ENCODE measurements at regions not wholly inside any gene's neighbourhood (a gene's known extent, or its start where the extent isn't known, plus 50 kb on each side); places are given as distances from the start of the nearest gene placed in this dataset.

DNA sequence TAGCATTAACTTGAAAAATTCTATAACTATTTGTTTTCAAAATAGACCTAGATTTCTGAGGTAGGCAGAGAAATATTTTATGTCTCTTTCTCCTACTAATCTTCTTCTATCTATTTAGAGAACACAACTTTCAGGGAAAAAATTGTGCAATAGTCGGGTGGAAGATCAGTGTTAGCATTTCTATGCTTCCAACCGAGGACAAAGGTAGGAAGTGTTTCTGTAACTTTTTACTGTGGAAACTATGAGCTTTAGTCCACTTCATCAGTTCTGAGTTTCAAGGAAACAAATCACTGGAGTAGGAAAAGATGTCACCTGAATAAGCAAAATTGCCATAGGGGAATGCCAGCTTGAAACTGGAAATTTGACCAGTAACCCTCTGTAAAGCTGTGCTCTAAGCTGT lies 207.7 kb upstream of the CTAGE1 start:
- DNase-seq: no peak

DNA sequence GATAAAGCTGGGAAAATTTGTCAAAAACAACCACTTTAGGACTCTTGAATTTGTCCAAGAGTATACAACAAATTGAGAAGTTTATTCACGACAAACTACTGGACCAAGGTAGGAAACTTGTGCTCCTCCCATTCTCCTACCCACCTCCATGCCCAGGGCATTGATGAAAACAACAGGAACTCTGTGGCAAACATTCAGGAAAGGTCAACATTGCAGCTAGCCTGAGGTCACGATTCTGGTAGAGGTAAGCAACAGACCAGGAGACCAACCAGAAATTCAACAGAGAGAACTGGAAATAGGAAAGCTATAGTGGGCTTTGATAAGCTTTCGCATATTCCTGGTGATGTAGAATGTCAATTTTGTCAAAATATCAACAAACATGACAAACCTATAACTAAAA lies 209.1 kb upstream of the CTAGE1 start:
- DNase-seq: no peak

DNA sequence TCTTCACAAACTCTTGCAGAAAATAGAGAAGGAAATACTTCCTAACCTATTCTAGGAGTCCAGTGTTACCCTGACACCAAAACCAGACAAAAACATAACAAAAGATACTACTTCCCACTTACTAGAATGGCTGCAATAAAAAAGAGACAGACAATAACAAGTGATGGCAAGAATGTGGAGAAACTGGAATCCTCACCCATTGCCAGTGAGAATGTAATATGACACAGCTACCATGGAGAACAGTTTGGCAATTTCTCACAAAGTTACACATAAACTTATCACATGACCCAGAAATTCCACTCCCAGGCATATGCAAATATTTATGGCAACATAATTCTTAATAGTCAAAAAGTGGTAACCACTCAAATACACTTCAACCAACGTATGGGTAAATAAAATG lies 209.8 kb upstream of the CTAGE1 start:
- DNase-seq: no peak

DNA sequence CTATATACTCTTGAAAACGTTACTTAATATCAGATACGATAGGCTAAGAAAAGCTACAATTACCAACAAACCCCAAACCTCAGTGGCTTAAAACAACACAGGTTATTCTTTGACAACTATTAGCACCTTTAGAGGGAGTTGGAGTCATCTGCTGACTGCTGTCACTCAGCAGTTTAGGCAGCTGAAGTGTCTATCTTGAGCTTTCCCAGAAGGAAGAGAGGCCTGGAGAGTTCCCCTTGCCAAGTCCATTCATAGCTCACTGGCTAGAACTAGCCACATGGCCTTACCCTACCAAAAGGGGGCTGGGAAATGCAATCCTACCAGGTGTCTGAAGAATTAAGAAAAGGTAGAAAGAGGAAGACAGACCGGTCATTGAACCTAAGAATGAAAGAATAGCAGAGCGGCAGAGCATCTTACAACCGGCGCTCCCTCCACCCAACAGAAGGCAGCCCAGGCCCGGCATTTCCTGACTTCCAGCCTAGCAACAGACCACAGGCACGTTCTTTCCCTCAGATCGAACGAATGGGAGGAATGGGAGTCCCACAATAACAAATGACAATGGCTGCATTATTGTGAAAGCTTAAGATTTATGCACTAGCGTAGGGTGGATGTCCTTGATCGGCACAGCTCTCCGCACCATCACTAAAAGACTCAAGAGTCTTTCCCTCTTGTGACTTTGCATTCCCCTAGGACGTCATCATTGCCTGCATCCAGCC lies 211.2 kb upstream of the CTAGE1 start:
- DNase-seq: no peak

DNA sequence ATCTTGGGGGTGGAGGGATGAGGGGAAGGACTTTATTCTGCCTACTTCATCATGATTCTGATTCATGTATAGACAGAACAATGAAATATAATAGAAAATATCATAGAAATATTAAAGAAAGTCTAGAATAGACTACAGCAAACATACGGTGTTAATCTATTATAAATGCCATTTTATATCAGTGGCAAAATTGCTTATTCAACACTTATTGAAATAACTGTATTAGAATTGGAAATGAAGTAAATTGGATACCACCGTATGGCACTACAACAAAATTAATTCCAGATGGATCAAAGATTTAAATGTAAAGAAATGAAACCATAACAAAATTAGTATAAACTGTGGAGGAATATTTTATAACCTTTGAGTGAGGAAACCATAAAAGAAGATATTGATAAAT lies 213.3 kb upstream of the CTAGE1 start:
- no peak for DNase-seq

DNA sequence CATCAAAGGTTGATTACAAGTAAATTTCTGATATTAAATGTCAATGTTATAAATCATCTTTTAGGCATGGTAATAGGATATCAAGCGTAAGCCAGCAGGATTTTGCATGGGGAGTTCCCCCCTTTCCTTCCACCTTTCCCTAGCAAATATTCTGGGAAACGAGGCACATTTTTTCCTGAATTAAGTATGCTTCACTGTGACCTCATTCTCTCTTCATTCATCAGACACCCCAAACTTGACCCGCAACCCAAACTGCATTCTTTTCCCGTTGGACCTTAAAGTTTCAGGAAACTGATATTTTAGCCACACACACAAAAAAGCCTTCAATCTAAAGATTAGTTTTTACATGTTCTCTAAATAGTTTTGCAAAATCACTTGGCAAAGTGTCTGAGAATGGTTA lies 214.5 kb upstream of the CTAGE1 start:
- no peak for DNase-seq

DNA sequence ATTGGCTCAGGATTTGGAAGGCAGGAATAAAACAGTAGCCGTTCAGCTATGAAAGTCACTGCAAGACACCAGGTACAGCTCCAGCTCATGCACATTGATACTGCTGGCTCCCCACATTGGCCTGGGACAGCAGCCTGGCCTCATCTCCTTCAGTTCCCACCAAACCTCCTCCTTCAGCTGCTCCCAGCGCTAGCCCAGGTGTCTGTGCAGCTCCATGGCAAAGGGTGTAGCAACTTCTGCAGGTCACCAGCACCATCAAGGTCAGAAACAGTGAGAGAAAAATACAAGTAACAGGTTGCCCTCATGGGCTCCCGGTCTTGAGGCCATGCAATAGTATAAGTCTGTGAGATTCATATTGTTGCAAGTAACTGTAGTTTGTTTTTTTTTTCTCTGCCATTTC lies 216.7 kb upstream of the CTAGE1 start:
- DNase-seq: no peak

DNA sequence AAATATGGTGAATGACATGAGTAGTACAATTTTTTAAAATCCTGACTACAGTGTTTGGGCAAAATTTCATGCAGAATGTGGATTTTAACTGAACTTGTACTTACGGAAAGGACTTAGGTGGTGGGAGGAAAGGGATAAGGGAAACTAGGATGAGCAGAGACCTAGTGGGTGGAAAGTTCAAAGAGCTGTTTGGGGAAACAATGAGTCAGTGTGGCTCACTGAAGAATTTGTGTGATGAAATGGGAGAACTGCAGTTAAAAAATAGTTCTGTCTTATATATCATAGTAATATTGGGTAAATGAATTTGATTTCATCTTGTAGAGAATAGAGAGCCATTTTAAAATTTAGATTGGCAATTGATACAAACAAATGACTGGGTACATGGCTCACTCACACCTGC lies 220.1 kb upstream of the CTAGE1 start:
- no peak for DNase-seq

DNA sequence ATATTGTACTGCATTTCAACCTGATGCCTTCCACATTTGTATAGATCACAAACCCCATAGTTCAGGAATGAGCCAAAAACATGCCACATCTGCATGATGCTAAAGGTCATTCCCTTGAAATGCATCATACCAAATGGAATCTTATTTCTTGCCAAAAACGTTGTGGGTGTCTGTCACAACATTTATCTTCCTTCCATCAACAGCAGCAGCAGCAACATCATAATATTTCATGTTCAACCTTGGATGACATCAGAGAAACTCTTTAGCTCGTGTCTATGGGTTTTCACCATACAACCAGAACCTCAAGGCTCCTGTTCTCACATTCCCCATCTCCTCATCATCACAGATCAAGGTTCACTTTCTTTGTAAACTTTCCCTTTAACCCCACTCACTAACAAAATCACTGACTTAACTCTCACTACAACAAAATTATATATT lies 221.3 kb upstream of the CTAGE1 start:
- no peak for DNase-seq

DNA sequence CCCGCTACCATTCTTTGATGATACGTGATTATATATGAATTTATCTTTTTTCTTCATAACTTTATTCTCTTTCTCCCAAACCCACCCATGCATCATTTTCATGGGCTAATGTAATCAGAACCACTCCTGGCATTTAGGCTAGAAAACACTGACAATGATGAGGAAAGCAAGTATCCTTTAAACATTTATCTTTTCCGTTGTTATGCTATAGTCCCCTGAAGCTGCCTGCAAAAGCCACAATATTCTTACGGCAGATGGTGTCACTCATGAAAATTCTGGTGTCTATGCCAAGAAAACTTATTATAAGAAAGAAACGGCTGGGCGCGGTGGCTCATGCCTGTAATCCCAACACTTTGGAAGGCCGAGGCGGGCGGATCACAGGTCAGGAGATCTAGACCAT lies 221.8 kb upstream of the CTAGE1 start:
- DNase-seq: no peak

DNA sequence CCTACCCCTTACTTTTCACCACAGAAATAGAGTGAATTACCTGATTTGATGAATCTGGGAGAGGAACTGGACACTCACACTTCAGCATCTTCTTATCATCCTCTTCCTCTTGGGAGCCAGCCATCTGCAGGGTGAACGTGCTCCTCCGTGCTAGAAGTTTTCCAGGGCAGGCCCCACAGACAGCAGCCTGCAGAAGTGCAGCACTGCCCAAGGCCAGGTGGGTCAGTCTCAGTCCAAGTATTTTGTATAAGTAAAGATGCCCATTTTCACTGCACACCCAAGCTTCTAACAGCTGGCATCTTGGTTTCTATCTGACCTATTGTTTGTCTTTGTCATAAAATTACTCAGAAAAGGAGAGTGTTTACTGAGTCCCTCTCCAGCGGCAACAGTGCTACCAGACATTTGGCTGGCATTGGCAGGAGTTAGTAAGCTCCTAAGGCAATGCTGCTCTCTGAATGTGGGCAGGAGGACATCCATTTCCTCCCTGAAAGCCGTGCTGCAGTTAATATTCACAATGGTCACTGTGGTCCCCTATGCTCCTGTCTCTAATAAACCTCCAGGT lies 222.6 kb upstream of the CTAGE1 start:
- no peak for DNase-seq

DNA sequence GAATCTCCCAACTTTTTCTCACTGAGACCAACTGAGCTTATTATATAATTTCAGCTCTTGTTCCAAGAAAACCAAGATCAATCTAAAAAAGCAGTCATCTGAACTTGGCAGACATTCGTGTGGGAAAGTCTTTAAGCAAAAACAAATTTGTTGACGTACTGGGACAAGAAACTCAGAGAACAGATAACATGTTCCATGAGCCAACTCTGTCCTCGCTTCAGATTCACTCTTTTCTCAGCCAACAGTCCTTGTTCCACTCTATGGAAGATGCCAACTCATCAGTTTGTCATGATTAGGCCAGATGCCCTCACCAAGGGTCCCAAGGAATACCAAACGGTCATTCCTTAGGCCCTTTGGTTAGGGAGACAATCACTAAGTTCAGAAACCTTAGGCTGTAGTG lies 224.2 kb upstream of the CTAGE1 start:
- no peak for DNase-seq

DNA sequence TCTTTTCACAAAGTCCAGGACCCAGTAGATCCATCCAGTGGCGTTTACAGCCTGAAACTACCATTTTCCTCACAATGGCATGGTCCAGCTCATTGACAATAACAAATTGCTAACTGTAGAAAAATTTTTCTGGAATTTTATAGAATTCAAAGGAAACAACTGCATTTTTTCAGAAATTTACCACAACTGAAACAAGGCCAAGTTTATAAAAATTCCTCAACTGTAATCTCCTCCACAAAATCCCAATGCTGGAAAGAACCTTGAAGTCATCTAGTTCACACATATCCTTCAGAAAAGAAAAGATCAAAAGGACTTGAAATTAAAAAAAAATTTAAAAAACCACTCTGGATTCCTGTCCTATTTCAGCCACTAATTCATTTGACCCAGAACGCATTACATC lies 226.0 kb upstream of the CTAGE1 start:
- DNase-seq: no peak

DNA sequence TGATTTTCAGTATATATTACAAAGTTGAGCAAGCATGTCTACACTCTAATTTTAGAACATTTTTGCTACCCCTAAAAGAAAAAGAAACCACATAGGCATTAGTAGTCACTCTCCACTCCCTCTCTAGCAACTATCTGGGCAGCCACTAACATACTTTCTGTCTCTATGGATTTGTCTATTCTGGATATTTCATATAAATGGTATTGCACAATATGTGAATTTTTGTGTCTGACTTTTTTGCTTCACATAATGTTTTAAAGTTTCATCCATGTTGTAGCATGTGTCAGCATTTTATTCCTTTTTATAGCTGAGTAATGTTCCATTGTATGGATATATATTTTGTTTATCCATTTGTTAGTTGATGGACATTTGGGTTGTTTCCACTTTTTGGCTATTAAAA lies 232.5 kb upstream of the CTAGE1 start:
- no peak for DNase-seq

DNA sequence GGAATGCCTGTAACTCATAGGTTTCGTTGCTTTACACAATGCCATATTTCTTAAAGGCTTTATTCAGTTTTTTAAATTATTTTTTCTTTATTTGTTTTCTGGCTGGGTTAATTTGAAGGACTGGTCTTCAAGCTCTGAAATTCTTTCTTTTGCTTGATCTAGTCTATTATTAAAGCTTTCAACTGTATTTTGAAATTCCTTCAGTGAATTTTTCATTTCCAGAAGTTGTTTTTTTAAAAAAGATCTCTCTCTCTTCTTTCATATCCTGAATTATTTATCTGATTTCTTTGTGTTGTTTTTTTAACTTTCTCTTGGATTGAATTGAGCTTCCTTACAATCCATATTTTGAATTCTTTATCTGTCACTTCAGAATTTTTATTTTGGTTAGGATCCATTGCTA lies 239.9 kb upstream of the CTAGE1 start:
- no peak for DNase-seq

DNA sequence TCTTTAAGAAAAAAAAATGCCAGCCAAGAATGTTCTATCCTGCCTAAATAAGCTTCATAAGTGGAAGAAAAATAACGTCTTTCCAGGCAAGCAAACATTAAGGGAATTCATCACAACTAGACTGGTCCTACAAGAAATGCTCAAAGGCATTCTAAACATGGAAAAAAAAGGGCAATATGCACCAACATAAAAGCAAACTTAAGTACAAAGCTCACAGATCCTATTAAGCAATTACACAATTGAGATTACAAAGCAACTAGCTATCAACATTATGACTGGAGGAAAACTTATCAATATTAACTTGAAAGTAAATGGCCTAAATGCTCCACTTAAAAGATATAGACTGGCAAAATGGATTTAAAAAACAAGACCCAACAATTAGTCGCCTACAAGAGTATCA lies 240.6 kb upstream of the CTAGE1 start:
- no peak for DNase-seq

DNA sequence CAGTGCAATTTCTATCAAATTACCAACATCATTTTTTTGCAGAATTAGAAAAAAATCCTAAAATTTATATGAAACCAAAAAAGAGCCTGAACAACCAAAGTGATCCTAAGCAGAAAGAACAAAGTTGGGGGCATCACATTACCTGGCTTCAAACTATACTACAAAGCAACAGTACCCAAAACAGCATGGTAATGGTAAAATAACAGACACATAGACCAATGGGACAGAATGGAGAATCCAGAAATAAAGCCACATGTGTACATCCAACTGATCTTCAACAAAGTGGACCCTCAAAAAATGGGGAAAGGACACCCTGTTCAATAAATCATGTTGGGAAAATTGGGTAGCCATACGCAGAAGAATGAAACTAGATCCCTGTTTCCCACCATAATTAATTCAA lies 245.7 kb upstream of the CTAGE1 start:
- DNase-seq: no peak

DNA sequence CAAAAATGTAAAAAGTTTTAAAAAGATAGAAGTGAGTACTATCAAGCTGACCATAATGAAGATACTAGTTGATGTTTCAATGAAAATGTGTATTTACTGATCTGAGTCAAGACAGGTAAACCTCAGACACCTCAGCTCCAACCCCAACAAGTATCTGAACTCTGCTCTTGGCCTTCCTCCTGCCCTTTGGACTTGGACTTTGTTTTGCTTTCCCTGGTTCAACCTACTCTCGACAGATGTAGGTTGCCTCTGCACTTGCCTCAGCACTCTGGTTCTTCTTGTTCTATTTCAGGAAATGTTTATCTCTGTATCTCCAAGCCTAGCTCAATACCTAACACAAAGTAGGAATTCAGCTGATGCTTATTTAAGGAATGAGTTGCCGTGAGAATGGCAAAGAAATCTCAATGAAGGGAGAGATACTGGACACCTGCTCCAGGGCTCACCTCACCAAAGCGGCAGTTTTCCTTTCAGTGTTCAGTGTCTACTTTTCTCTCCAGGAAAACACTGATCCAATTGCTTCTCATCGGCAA lies 248.8 kb upstream of the CTAGE1 start:
- no peak for DNase-seq

DNA sequence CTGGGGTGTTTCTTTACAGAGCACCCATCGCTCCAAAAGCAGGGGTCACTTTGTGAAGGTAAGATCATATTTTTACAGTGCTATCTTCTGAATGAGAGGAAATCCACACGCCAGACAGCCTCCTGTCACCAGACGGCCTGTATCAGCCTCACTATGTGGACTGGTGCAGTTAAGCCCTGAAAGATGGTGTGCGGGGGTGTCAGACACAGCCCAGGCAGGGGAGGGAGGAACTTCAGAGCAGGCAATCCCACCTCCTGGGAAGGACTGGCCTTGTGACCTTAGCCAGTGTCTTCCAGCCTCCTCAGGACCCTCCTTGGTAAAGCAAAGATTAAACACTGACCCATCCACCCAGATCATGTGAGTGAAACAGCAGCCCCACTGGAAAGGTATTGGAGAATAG lies 249.4 kb upstream of the CTAGE1 start:
- DNase-seq: no peak

DNA sequence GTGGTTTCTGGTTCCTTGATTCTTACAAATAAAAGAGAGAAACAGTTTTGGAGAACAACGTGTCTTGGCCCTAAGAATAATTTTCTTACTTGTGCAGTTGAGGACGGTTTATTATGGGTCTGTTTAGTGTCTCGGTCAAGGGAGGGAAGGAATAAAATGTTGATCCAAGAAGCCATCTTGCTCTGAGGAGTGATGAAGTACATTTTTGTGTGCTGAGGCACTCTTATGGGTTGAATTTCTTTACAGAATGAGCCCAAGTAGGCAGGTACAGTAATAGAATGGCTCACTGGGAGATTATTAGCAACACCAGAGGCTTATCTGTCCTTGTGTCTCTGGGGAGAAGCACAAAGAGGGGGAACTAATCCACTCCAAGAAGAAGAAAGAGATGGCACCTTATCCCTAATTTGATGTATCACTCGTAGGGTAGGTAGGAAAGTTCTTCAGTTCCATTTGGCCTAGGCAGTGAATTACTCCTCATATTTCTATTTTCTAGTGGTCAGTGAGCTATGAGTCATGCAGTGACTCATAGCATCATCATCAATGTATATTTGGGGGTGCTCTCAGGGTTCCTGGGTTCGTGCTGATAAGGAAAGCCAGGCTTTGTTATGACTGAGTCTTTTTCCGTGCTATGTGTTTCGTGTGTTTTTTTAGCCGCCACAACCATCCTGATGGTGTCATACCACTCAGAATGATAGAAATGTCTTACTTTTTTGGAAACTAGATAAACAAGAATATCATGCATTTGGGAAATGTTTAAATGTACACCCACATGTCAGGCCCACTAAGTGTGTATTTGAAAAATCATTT lies 250.1 kb upstream of the CTAGE1 start:
- no peak for DNase-seq

DNA sequence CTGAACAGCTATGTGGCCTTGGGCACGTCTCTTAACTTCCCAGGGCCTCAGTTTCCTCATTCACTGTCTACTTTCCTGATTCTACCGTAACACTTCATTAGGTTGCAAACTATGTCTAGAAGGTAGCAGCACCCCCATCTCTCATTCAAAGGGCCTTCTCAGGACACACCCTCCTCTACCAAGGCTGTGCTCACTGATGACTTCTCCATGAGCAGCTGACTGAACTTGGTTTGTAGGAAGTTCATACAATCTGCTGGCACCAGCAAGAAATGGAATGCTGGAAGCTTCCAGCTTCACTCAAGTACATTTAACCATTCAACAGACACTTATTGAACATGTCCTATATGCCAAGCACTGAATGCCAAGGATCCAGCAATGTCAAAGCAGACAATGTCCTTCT lies 250.8 kb upstream of the CTAGE1 start:
- DNase-seq: no peak

DNA sequence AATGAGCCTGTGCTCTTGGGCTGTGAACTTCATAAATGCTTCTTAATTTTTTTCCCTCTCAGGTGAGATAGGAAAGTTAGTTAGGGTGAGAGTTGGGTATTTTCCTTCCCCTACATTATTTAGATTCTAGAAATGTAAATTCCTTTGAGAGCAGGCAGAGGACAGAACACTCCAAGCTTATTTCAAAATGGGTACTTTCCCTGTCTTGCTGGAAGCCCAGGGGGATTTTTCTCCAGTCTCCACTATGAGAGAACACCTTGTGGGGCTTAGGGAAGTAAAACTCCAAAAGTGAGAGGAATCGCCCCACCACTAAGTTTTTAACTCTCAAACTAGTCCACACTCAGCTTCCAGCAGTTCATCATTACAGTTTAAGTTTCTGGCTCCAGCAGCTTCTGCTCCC lies 253.2 kb upstream of the CTAGE1 start:
- no peak for DNase-seq

DNA sequence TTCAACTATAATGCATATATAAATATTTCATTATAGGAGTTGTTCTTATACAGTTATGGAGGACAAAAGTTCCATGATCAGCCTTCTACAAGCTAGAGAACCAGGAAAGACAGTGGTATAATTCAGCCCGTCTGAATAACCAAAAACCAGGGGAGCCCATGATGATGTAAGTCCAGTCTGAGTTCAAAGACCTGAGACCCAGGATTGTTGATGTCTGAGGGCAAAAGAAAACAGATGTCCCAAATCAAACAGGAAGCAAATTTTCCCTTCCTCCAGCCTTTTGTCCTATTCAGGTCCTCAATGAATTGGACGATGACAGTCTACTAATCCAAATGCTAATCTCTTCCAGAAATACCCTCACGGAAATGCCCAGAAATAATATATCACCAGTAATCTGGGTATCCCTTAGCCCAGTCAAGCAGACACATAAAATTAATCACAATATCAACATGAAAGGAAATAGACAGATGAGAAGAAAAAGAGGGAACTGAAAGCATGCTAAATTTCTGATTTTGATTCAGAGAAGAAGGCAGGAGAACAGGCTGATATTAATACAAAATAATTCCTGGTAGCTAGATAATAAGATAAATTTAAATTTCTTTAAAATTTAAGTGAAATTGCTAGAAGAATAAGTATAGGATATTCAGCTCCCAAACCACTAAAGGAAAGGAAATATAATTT lies 255.6 kb upstream of the CTAGE1 start:
- DNase-seq: no peak

Measured in skin of body (tissue), 1 donor.